GM21717 (cell line): ENCODE measurements at regions not wholly inside any gene's neighbourhood (a gene's known extent, or its start where the extent isn't known, plus 50 kb on each side); places are given as distances from the start of the nearest gene placed in this dataset.

Experiments used
- ATAC-seq: cut with Tn5 transposase; IDR thresholded peaks from one replicate; pipeline ENCODE4 v1.9.1; 2021; ENCODE audit warnings: mild to moderate bottlenecking, moderate library complexity; ENCODE audit not compliant: unreplicated experiment

- no peak for ATAC-seq
Observed at GRCh38 chr5:158559066-158559465, 540.6 kb downstream of the EBF1 start.

GRCh38 chr5:158553962-158554336, 545.8 kb downstream of the EBF1 start:
- ATAC-seq: no peak

GRCh38 chr5:158553195-158553961, 546.3 kb downstream of the EBF1 start:
- ATAC-seq: no peak

GRCh38 chr5:158552241-158552640, 547.5 kb downstream of the EBF1 start:
- no peak for ATAC-seq

- ATAC-seq: no peak
Observed at GRCh38 chr5:158549311-158549710, 550.4 kb downstream of the EBF1 start.

GRCh38 chr5:158546748-158547147, 553.0 kb downstream of the EBF1 start:
- ATAC-seq: no peak

- ATAC-seq: no peak
Observed at GRCh38 chr5:158545949-158546530, 553.7 kb downstream of the EBF1 start.

- ATAC-seq: no peak
Observed at GRCh38 chr5:158544388-158545339, 555.1 kb downstream of the EBF1 start.

- no peak for ATAC-seq
Observed at GRCh38 chr5:158543539-158544387, 556.0 kb downstream of the EBF1 start.

GRCh38 chr5:158541536-158542297, 558.0 kb downstream of the EBF1 start:
- ATAC-seq: no peak

- peak; percentile 61 for ATAC-seq
Observed at GRCh38 chr5:158538506-158539074, 561.1 kb downstream of the EBF1 start.

- ATAC-seq: no peak
Observed at GRCh38 chr5:158537366-158537765, 562.4 kb downstream of the EBF1 start.

- ATAC-seq: no peak
Observed at GRCh38 chr5:158534203-158534602, 565.5 kb downstream of the EBF1 start.

GRCh38 chr5:158532739-158533138, 567.0 kb downstream of the EBF1 start:
- ATAC-seq: no peak

- no peak for ATAC-seq
Observed at GRCh38 chr5:158531860-158532259, 567.9 kb downstream of the EBF1 start.

GRCh38 chr5:158530115-158530514, 569.6 kb downstream of the EBF1 start:
- ATAC-seq: no peak

- ATAC-seq: no peak
Observed at GRCh38 chr5:158529454-158529853, 570.3 kb downstream of the EBF1 start.

- no peak for ATAC-seq
Observed at GRCh38 chr5:158525663-158526062, 574.1 kb downstream of the EBF1 start.

- ATAC-seq: no peak
Observed at GRCh38 chr5:158524070-158524469, 575.6 kb downstream of the EBF1 start.

GRCh38 chr5:158522776-158523175, 576.9 kb downstream of the EBF1 start:
- ATAC-seq: no peak
